ENCODE measurements at regions not wholly inside any gene's neighbourhood (a gene's known extent, or its start where the extent isn't known, plus 50 kb on each side); places are given as distances from the start of the nearest gene placed in this dataset.
"Not testable (repeated sequence)": the region's sequence is repeated elsewhere in the genome, so short reads cannot be mapped to it uniquely, and the experiment has no call there.

GRCh38 chr4:95898226-95898625, 58.3 kb downstream of the PDHA2 start:
- DNase-seq (ENCODE audit: low spot score) = no peak

- DNase-seq (ENCODE audit: low spot score) = no peak
Observed at GRCh38 chr4:95909211-95909610, 69.3 kb downstream of the PDHA2 start.

GRCh38 chr4:95910749-95911148, 70.9 kb downstream of the PDHA2 start:
- no peak for DNase-seq (ENCODE audit: low spot score)

- DNase-seq (ENCODE audit: low spot score) = no peak
Observed at GRCh38 chr4:95921470-95921869, 81.6 kb downstream of the PDHA2 start.

GRCh38 chr4:95929448-95930064, 89.7 kb downstream of the PDHA2 start:
- DNase-seq (ENCODE audit: low spot score) = no peak

GRCh38 chr4:95939141-95939540, 99.2 kb downstream of the PDHA2 start:
- no peak for DNase-seq (ENCODE audit: low spot score)

GRCh38 chr4:95949136-95949765, 109.4 kb downstream of the PDHA2 start:
- DNase-seq (ENCODE audit: low spot score) = no peak

GRCh38 chr4:95949808-95950207, 109.9 kb downstream of the PDHA2 start:
- no peak for DNase-seq (ENCODE audit: low spot score)

- not testable (repeated sequence) for DNase-seq (ENCODE audit: low spot score)
Observed at GRCh38 chr4:95952538-95952937, 112.6 kb downstream of the PDHA2 start.

GRCh38 chr4:95956094-95956493, 116.2 kb downstream of the PDHA2 start:
- DNase-seq (ENCODE audit: low spot score) = no peak

- DNase-seq (ENCODE audit: low spot score) = no peak
Observed at GRCh38 chr4:95957054-95957453, 117.2 kb downstream of the PDHA2 start.

- DNase-seq (ENCODE audit: low spot score) = no peak
Observed at GRCh38 chr4:95957759-95958158, 117.9 kb downstream of the PDHA2 start.

GRCh38 chr4:95959182-95959581, 119.3 kb downstream of the PDHA2 start:
- no peak for DNase-seq (ENCODE audit: low spot score)

GRCh38 chr4:95959633-95960032, 119.7 kb downstream of the PDHA2 start:
- DNase-seq (ENCODE audit: low spot score) = no peak

- no peak for DNase-seq (ENCODE audit: low spot score)
Observed at GRCh38 chr4:95963456-95963855, 123.6 kb downstream of the PDHA2 start.

- DNase-seq (ENCODE audit: low spot score) = no peak
Observed at GRCh38 chr4:95979961-95980876, 140.3 kb downstream of the PDHA2 start.

GRCh38 chr4:95980877-95981360, 141.0 kb downstream of the PDHA2 start:
- no peak for DNase-seq (ENCODE audit: low spot score)

- DNase-seq (ENCODE audit: low spot score) = no peak
Observed at GRCh38 chr4:95981591-95981990, 141.7 kb downstream of the PDHA2 start.

- DNase-seq (ENCODE audit: low spot score) = no peak
Observed at GRCh38 chr4:95982516-95982915, 142.6 kb downstream of the PDHA2 start.

- DNase-seq (ENCODE audit: low spot score) = no peak
Observed at GRCh38 chr4:95984081-95984480, 144.2 kb downstream of the PDHA2 start.

- DNase-seq (ENCODE audit: low spot score) = no peak
Observed at GRCh38 chr4:95985051-95985450, 145.2 kb downstream of the PDHA2 start.

- DNase-seq (ENCODE audit: low spot score) = no peak
Observed at GRCh38 chr4:95985791-95986550, 146.1 kb downstream of the PDHA2 start.
